A549 (cell line): ENCODE measurements at regions not wholly inside any gene's neighbourhood (a gene's known extent, or its start where the extent isn't known, plus 50 kb on each side); places are given as distances from the start of the nearest gene placed in this dataset.
A peak's percentile ranks its signal among the peaks of the same experiment; 100 is the strongest.

ENCODE experiments used
- ATAC-seq, 2 experiments: fragments of 200-7000 bp in 1 of 2; fragments of >200 bp in 1 of 2; cut with Nextera tagmentation in 1 of 2; cut with Tn5 transposase in 1 of 2; 3 replicates each; pipeline versions ENCODE4 v1.8.0 to v1.9.1; 2018 to 2020; ENCODE audit warnings: mild to moderate bottlenecking in 1 of 2, moderate library complexity in 1 of 2
- CTCF ChIA-PET: fragments of 300-600 bp; sonication (Branson Sonifier 250); formaldehyde crosslinking; extraction: SDS; loops from one replicate; lab custom pipeline; 2021; ENCODE audit warnings: antibody characterized with exemption, inconsistent platforms; lab: Yijun Ruan, JAX
- POLR2A ChIA-PET: fragments of 350-600 bp; formaldehyde crosslinking; extraction: SDS; loops from one replicate; lab custom pipeline; 2021; ENCODE audit warnings: antibody characterized with exemption, inconsistent platforms; lab: Yijun Ruan, JAX
- DNase-seq, 2 experiments: peaks; one replicate each; pipeline versions ENCODE4 v3.0.0 to v3.0.0-alpha.2; 2011 to 2016; ENCODE audit warnings: low read depth in 1 of 2, low spot score in 1 of 2
- FAIRE-seq: peaks from 2 replicates; lab custom pipeline; 2011; peaks lifted over from hg19 to GRCh38; lab: Jason Lieb, UNC
- H3K27ac ChIP-seq, 2 experiments: fragments of >200 bp; sonication (Bioruptor Twin); formaldehyde crosslinking; 3 replicates each; pipeline ENCODE4 v1.5.1; 2016 to 2017
- H3K4me1 ChIP-seq: fragments of >200 bp; sonication (Bioruptor Twin); formaldehyde crosslinking; 3 replicates; pipeline ENCODE4 v1.6.1; 2016
- H3K4me2 ChIP-seq: fragments of >200 bp; sonication (Bioruptor Twin); formaldehyde crosslinking; 3 replicates; pipeline ENCODE4 v1.6.1; 2016
- H3K4me3 ChIP-seq: fragments of >200 bp; sonication (Bioruptor Twin); formaldehyde crosslinking; 3 replicates; pipeline ENCODE4 v1.5.1; 2016
- H3K9me3 ChIP-seq: fragments of >200 bp; sonication (Bioruptor Twin); formaldehyde crosslinking; 3 replicates; pipeline ENCODE4 v1.6.1; 2016
- CEBPB ChIP-seq, 2 experiments: fragments of >200 bp in 1 of 2; sonication (Bioruptor Twin) in 1 of 2; formaldehyde crosslinking in 1 of 2; IDR thresholded peaks; 2 replicates each; pipeline ENCODE4 v1.6.1; 2012 to 2016
- CHD2 ChIP-seq: fragments of 150-350 bp; IDR thresholded peaks from 2 replicates; pipeline ENCODE4 v1.6.1; 2014; ENCODE audit warnings: low read length; ENCODE audit not compliant: partially characterized antibody
- EHMT2 ChIP-seq: fragments of 200-600 bp; sonication (generic); IDR thresholded peaks from 2 replicates; pipeline ENCODE4 v1.6.1; 2016; ENCODE audit warnings: antibody characterized with exemption, low read depth, mild to moderate bottlenecking, moderate library complexity
- EP300 ChIP-seq, 2 experiments: fragments of >200 bp; sonication (Bioruptor Twin); formaldehyde crosslinking; IDR thresholded peaks; 2 replicates in 1 of 2; 3 replicates in 1 of 2; pipeline ENCODE4 v1.6.1; 2016 to 2017
- ESRRA ChIP-seq: fragments of 150-350 bp; IDR thresholded peaks from 2 replicates; pipeline ENCODE4 v1.6.1; 2014; ENCODE audit warnings: mild to moderate bottlenecking, low read length, borderline replicate concordance
- FOSB ChIP-seq: fragments of 250-450 bp; sonication (Bioruptor Pico); IDR thresholded peaks from 2 replicates; pipeline ENCODE4 v1.5.0; 2020; ENCODE audit warnings: mild to moderate bottlenecking, moderate library complexity
- FOXS1 ChIP-seq: fragments of 250-450 bp; sonication (Bioruptor Pico); IDR thresholded peaks from 2 replicates; pipeline ENCODE4 v1.5.0; 2020; ENCODE audit warnings: mild to moderate bottlenecking, moderate library complexity
- GATA3 ChIP-seq: IDR thresholded peaks from 2 replicates; pipeline ENCODE4 v1.6.1; 2012; ENCODE audit warnings: borderline replicate concordance
- HDAC2 ChIP-seq: fragments of 200-600 bp; sonication (generic); IDR thresholded peaks from 2 replicates; pipeline ENCODE4 v1.6.1; 2016
- HEYL ChIP-seq: fragments of 250-450 bp; sonication (Bioruptor Pico); IDR thresholded peaks from 2 replicates; pipeline ENCODE4 v1.8.0; 2021; ENCODE audit warnings: mild to moderate bottlenecking, moderate library complexity
- HMGXB4 ChIP-seq: fragments of 250-450 bp; sonication (Bioruptor Pico); IDR thresholded peaks from 2 replicates; pipeline ENCODE4 v1.5.0; 2021; ENCODE audit warnings: mild to moderate bottlenecking, moderate library complexity, borderline replicate concordance
- HOXB13 ChIP-seq: fragments of 250-450 bp; sonication (Bioruptor Pico); IDR thresholded peaks from 2 replicates; pipeline ENCODE4 v1.5.0; 2020; ENCODE audit warnings: low read depth, mild to moderate bottlenecking, moderate library complexity
- HOXB5 ChIP-seq: fragments of 250-450 bp; sonication (Bioruptor Pico); IDR thresholded peaks from 2 replicates; pipeline ENCODE4 v1.5.0; 2020; ENCODE audit warnings: mild to moderate bottlenecking, moderate library complexity
- JUNB ChIP-seq: fragments of >200 bp; sonication (Bioruptor Twin); formaldehyde crosslinking; IDR thresholded peaks from 2 replicates; pipeline ENCODE4 v1.6.1; 2016
- MAFK ChIP-seq: fragments of 450-650 bp; IDR thresholded peaks from 2 replicates; pipeline ENCODE4 v1.6.1; 2014; ENCODE audit not compliant: partially characterized antibody
- MAX ChIP-seq: IDR thresholded peaks from 2 replicates; pipeline ENCODE4 v1.6.1; 2012
- MYC ChIP-seq: IDR thresholded peaks from 2 replicates; pipeline ENCODE4 v1.6.1; 2012; ENCODE audit warnings: mild to moderate bottlenecking, inconsistent platforms, low read length, improper control_type of control experiment, borderline replicate concordance
- NFE2L2 ChIP-seq: fragments of 150-350 bp; conservative IDR thresholded peaks from 2 replicates; pipeline ENCODE4 v1.6.1; 2014; ENCODE audit warnings: low read length
- NPAS2 ChIP-seq: fragments of 250-450 bp; sonication (Bioruptor Pico); IDR thresholded peaks from 2 replicates; pipeline ENCODE4 v1.8.0; 2022; ENCODE audit warnings: mild to moderate bottlenecking, moderate library complexity, borderline replicate concordance
- NR3C1 ChIP-seq: fragments of >200 bp; sonication (Bioruptor Twin); formaldehyde crosslinking; IDR thresholded peaks from 3 replicates; pipeline ENCODE4 v1.6.1; 2017
- PBX3 ChIP-seq: IDR thresholded peaks from 2 replicates; pipeline ENCODE4 v1.6.1; 2012
- POLR2A ChIP-seq: IDR thresholded peaks from 2 replicates; pipeline ENCODE4 v1.6.1; 2012; ENCODE audit warnings: mild to moderate bottlenecking, low read length
- POLR2AphosphoS2 ChIP-seq: conservative IDR thresholded peaks from 2 replicates; pipeline ENCODE4 v1.6.1; 2012; ENCODE audit warnings: low read length, improper control_type of control experiment, inconsistent platforms
- RAD21 ChIP-seq, 2 experiments: fragments of >200 bp in 1 of 2; sonication (Bioruptor Twin) in 1 of 2; formaldehyde crosslinking in 1 of 2; IDR thresholded peaks in 1 of 2; conservative IDR thresholded peaks in 1 of 2; 2 replicates in 1 of 2; 3 replicates in 1 of 2; pipeline ENCODE4 v1.6.1; 2012 to 2018; ENCODE audit warnings: inconsistent platforms in 1 of 2
- RARB ChIP-seq: fragments of 250-450 bp; sonication (Bioruptor Pico); IDR thresholded peaks from 2 replicates; pipeline ENCODE4 v1.8.0; 2021; ENCODE audit warnings: mild to moderate bottlenecking, moderate library complexity
- RCOR1 ChIP-seq: fragments of 150-350 bp; IDR thresholded peaks from 2 replicates; pipeline ENCODE4 v1.6.1; 2014; ENCODE audit warnings: antibody characterized with exemption, low read length, low read depth
- REST ChIP-seq: fragments of 200-600 bp; sonication (generic); IDR thresholded peaks from 2 replicates; pipeline ENCODE4 v1.6.1; 2016; ENCODE audit warnings: antibody characterized with exemption, mild to moderate bottlenecking, moderate library complexity
- RFX5 ChIP-seq: fragments of 450-650 bp; IDR thresholded peaks from 2 replicates; pipeline ENCODE4 v1.7.1; 2014; ENCODE audit warnings: antibody characterized with exemption, mild to moderate bottlenecking, moderate library complexity
- RNF2 ChIP-seq: fragments of 200-600 bp; sonication (generic); IDR thresholded peaks from 2 replicates; pipeline ENCODE4 v1.6.1; 2016; ENCODE audit warnings: low read depth, mild to moderate bottlenecking, antibody characterized with exemption, moderate library complexity, borderline replicate concordance
- SREBF2 ChIP-seq: fragments of 450-650 bp; IDR thresholded peaks from 2 replicates; pipeline ENCODE4 v1.6.1; 2014; ENCODE audit warnings: mild to moderate bottlenecking, moderate library complexity
- TFCP2L1 ChIP-seq: fragments of 250-450 bp; sonication (Bioruptor Pico); IDR thresholded peaks from 2 replicates; pipeline ENCODE4 v1.5.0; 2021; ENCODE audit warnings: mild to moderate bottlenecking
- TP53 ChIP-seq: fragments of 250-450 bp; sonication (Bioruptor Pico); IDR thresholded peaks from 2 replicates; pipeline ENCODE4 v1.5.0; 2021; ENCODE audit warnings: mild to moderate bottlenecking, moderate library complexity
- ZC3H11A ChIP-seq: fragments of 450-650 bp; IDR thresholded peaks from 2 replicates; pipeline ENCODE4 v1.6.1; 2014; ENCODE audit warnings: antibody characterized with exemption, mild to moderate bottlenecking
- ZNF302 ChIP-seq: fragments of 250-450 bp; sonication (Bioruptor Pico); IDR thresholded peaks from 2 replicates; pipeline ENCODE4 v1.9.0; 2021; ENCODE audit warnings: inconsistent platforms, mild to moderate bottlenecking, moderate library complexity
- ZSCAN20 ChIP-seq: fragments of 250-450 bp; sonication (Bioruptor Pico); IDR thresholded peaks from 2 replicates; pipeline ENCODE4 v1.8.0; 2022; ENCODE audit warnings: mild to moderate bottlenecking, moderate library complexity
- WGBS: methylation state at CpG from one replicate; pipeline ENCODE4 v1.1.6; 2017; ENCODE audit errors: missing lambda C conversion rate; 5-methylcytosine and 5-hydroxymethylcytosine counted together
- TF ChIP-seq, protein P1 (sequence below): fragments of 250-450 bp; sonication (Bioruptor Pico); IDR thresholded peaks from 2 replicates; pipeline ENCODE4 v1.5.0; 2020; ENCODE audit warnings: low read depth, mild to moderate bottlenecking, moderate library complexity

- Histone ChIP-seq H3K4me2 (peak overlapping the region; percentile 70), H3K4me1 (peaks cover 39% of the 10 kb centered on the region), H3K27ac (peak overlapping the region; percentile 82 to 90), H3K4me3 (no peak overlapping the region), H3K9me3 (no peaks in the 10 kb centered on the region)
- ChIA-PET POLR2A (interaction anchor here (0.6 to 2.9 kb wide), 5 partner anchors 24 to 205 kb away, joined by 3 to 36 read pairs (median 5); partner anchors contain the start of gene NAMPT), CTCF (interaction anchor here (1.2 to 3.3 kb wide), 5 partner anchors 19 to 271 kb away, joined by 3 to 10 read pairs (median 3); no protein-coding TSS in a partner anchor)
- peak; percentile 82 to 86 for ATAC-seq
- 14% methylated on average over 7 of the region's 7 CpGs for WGBS
- no peak for FAIRE-seq
- DNase-seq = peak; percentile 57 to 91
- peak; percentile 96 for TF ChIP-seq HOXB5 (CRISPR knock-in tag)
- TF ChIP-seq FOSB (CRISPR knock-in tag) = no peak
- TF ChIP-seq RNF2 = no peak
- TF ChIP-seq JUNB = peak; percentile 67
- TF ChIP-seq HDAC2 = no peak
- TF ChIP-seq MAFK = no peak
- TF ChIP-seq PBX3 = no peak
- no peak for TF ChIP-seq RFX5
- no peak for TF ChIP-seq ZNF302 (CRISPR knock-in tag)
- no peak for TF ChIP-seq CHD2
- TF ChIP-seq RARB (CRISPR knock-in tag) = no peak
- no peak for TF ChIP-seq NPAS2 (CRISPR knock-in tag)
- TF ChIP-seq POLR2AphosphoS2 = no peak
- TF ChIP-seq TP53 = 0 out of 2 replicates have a peak, but pooled peaks have one; percentile 67
- no peak for TF ChIP-seq SREBF2
- TF ChIP-seq ESRRA = no peak
- no peak for TF ChIP-seq ZC3H11A
- TF ChIP-seq EP300 (IDR thresholded peaks at IDR 0.05) = peak; percentile 87 to 93; a peak in 4 of 5 replicates
- peak; percentile 75 for TF ChIP-seq GATA3
- TF ChIP-seq HMGXB4 (CRISPR knock-in tag) = no peak
- no peak for TF ChIP-seq HEYL (CRISPR knock-in tag)
- no peak for TF ChIP-seq NFE2L2
- TF ChIP-seq REST = no peak
- peak; percentile 76 to 84 for TF ChIP-seq CEBPB (IDR thresholded peaks at IDR 0.05)
- no peak for TF ChIP-seq NR3C1
- TF ChIP-seq TFCP2L1 (CRISPR knock-in tag) = no peak
- 0 out of 2 replicates have a peak, but pooled peaks have one; percentile 62 for TF ChIP-seq MYC
- TF ChIP-seq, protein P1, sequence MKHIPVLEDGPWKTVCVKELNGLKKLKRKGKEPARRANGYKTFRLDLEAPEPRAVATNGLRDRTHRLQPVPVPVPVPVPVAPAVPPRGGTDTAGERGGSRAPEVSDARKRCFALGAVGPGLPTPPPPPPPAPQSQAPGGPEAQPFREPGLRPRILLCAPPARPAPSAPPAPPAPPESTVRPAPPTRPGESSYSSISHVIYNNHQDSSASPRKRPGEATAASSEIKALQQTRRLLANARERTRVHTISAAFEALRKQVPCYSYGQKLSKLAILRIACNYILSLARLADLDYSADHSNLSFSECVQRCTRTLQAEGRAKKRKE (CRISPR knock-in tag) = no peak
- TF ChIP-seq ZSCAN20 (CRISPR knock-in tag) = no peak
- no peak for TF ChIP-seq RCOR1
- TF ChIP-seq POLR2A = no peak
- peak; percentile 69 for TF ChIP-seq MAX
- TF ChIP-seq FOXS1 (CRISPR knock-in tag) = no peak
- peak; percentile 2 to 42; a peak in 3 of 5 replicates for TF ChIP-seq RAD21 (conservative IDR thresholded peaks at IDR 0.05 in 1 of 2, IDR thresholded peaks at IDR 0.05 in 1 of 2)
- peak; percentile 66; the same call in 1 of the 2 replicates for TF ChIP-seq HOXB13 (CRISPR knock-in tag)
- TF ChIP-seq EHMT2 = no peak
These were observed 140.4 kb upstream of the NAMPT start for GRCh38 chr7:106425017-106425719.
